NCI-H2081 treated with DMSO at 0.1 percent for 48 hours (cell line): ENCODE measurements at regions not wholly inside any gene's neighbourhood (a gene's known extent, or its start where the extent isn't known, plus 50 kb on each side); places are given as distances from the start of the nearest gene placed in this dataset.
A peak's percentile ranks its signal among the peaks of the same experiment; 100 is the strongest.

Experiments used
- DNase-seq: peaks from one replicate; lab custom pipeline; 2025; lab: John Stamatoyannopoulos, UW

DNA sequence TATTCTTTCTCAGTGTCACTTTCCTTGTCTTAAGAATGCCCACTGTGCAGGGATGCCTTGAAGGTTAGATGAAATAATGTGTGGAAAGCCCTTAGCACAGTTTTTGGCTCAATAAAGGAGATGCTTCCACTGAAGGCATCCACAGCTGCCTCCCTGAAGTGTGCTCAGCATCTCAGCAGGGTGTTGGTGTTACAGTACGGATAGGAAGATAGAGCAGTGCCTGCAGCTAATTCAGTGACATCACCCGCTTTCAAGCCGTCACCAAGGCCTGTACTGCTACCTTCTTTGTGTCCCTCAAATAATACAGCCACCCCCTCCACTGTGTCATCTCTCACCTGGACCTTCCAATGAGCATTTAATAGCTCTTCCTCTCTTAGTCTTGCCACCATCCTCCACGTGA lies 59.0 kb downstream of the NDUFS5 start:
- no peak for DNase-seq

DNA sequence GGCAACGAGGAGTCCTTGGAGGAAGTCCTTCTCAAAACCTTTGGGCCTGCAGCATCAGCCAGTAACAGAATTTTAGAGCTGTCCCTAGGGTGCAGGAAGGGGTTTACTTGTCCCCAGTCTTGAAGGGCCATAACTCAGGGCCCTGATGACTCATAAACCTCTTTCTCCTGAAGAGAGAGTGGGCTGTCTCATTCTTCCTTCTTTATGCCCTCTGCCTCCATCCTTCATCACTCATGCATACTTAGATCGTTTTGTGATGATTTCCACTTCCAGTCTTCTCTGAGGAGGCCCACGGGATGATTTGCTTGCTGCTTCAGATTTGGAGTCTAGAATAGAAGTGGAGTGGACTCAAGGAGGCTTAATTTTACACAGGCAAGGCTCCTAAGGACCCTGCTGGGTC lies 60.2 kb downstream of the NDUFS5 start:
- DNase-seq, result no peak

DNA sequence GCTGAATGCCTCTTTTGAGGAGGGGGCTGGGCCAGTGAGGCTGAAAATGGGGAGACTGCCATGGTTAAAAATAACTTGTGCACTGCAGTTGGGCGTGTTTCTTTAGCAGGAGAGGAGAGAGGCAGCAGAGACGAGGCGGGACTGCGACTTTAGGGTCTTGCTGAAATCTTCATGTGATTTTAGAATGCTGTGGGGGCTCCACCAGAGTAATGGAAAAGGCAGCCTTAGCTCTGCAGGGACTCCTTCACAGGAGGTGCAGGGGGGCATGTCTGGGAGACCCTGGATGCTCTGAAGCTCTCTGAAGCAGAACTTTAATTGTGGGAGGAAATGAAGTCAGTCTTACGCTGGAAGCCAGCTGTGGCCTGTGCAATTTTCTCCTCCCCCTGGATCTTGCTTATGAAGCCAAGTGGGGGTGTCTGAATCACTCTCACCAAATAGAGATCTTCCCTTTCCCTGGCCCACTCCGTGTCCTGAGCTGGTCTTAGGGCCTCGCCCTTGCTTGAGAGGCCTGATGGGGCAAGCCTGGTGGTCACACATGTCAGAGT lies 60.8 kb downstream of the NDUFS5 start:
- no peak for DNase-seq

DNA sequence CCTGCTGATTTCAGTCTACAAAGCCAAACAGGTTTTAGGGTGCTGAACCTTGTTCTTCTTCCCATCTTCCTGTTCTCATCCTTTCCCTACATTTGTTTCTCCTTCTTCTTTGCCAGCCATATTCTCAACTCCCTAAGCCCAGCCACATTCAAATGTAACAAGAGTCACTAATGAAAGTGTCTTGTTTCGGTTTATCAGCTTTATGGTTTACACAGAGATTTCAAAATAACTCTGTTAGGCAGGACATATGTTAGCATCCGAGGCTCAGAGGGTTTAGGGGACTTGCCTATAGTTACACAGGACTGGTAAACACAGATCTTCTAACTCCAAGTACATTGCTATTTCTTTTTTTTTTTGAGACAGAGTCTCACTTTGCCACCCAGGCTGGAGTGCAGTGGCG lies 61.3 kb downstream of the NDUFS5 start:
- no peak for DNase-seq

DNA sequence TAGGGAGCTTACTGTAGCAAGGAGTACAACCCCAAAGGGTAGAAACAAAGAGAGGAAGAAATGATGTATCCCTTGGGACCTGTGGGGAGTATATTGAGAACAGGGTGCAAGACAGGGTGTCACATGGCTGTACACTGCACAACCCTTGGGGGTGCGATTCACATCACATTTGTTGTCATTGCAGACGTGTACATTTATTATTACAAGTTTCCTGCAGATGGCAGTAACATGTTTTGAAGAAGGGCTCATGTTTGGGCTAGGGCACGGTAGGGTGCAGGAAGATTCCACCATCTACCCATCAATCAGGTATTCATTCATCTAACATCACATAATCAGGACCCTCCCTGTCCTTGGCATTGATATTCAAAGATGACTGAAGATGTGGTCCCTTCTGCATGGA lies 62.5 kb downstream of the NDUFS5 start:
- DNase-seq, result no peak

DNA sequence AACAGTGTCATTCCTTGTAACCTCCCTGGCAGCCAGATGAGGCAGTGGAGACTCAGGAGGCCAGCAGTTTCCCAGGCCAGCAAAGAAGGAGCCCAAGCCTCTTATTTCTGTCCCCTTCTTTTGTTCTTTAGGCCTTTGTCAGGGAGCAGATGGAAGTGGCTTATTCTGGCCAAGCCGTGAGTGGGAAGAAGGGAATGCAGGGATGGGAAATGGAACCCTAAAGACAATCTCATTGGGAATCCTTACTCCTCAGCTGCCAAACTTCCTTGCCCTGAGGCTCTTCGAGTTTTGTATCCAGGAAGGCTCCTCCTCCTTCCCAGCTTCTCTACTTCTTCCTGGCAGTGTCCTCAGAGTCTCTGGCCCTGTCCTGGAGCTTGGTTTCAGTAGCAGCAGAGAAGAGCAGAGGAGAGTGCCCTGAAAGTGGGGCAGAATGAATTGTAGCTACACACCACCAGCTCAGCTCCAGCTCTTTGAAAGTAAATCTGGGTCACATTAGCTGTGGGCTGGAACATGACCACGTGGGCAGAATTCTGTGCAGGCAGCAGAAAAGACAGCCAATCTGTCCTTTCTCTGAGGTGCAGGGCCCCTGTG lies 63.9 kb downstream of the NDUFS5 start:
- DNase-seq, result no peak

DNA sequence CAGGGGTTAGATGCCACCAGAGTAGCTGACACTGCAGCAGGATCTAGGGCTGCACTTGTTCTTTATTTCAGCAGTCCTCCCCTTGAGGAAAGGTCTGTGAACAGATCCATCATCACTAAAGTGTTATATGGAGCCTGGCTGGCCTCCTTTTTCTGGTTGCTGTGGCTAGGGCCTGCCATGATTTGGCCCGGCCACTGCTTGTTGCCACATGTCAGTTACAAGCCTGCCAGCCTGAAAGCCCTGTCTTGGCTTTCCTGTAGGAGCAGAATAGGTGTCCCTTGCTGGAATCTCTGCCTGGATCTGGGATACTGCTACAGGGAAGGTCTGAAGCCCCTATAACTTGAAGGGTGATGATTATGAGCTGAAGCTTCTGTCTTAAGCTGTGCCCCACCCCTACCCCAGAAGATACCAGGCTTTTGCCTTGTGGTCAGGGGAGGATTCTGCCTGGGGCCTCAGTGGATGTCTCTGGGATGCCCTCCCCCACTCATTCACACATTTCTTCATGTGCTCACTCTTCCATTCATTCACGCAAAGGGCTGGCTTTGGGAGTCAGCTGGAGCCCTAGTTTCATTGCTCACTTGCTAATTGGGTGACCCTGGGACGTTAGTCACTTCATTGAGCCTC lies 64.7 kb downstream of the NDUFS5 start:
- no peak for DNase-seq

DNA sequence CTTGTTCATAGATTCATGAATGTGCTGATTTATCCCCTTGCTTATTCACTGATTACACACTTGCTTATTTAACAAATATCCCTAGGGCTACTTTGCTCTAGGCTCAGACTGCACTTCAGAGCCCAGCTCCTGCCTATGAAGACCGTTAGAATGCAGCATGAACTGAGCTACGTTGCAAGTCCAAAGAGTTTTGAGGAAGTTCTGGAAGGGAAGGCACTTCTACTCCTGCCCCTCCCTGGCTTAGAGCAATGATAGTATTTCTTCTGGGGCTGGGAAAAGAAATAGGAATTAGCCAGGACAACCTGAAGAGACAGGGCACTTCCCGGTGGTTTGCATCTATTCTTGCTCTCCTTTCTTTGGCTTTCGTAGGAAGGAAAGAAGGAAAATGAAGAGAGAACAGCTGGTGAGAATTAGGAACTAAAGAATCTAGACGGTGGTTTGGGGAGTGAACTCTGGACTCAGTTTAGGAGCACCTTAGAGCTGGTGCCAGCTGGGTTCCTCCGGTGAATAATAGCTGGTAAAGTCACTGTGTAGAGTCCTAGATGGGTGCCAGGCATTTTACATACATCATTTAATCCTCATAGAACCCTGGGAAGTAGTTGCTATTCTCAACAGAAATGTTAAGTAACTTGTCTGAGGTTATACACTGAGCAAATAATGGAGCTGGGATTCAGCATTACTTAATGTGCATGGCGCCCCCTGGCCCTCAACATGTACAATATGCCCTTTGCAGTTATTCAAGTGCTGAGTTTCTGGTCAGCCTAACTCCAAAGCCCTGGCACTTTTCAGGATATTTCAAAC lies 65.9 kb downstream of the NDUFS5 start:
- DNase-seq, result no peak

DNA sequence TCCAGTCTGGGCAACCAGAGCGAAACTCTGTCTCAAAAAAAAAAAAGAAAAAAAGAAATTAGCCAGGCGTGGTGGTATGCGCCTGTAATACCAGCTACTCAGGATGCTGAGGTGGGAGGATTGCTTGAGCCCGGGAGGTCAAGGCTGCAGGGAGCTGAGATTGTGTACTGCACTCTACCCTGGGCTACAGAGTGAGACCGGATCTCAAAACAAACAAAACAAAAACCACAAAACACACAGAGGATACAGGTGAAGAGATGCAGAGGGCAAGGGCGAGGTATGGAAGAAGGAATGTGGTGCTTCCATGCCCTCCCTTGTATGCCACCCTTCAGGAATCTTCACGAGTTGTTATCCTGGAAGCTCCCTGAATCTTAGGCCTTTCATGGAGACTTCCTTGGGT lies 68.5 kb downstream of the NDUFS5 start:
- DNase-seq, result no peak

DNA sequence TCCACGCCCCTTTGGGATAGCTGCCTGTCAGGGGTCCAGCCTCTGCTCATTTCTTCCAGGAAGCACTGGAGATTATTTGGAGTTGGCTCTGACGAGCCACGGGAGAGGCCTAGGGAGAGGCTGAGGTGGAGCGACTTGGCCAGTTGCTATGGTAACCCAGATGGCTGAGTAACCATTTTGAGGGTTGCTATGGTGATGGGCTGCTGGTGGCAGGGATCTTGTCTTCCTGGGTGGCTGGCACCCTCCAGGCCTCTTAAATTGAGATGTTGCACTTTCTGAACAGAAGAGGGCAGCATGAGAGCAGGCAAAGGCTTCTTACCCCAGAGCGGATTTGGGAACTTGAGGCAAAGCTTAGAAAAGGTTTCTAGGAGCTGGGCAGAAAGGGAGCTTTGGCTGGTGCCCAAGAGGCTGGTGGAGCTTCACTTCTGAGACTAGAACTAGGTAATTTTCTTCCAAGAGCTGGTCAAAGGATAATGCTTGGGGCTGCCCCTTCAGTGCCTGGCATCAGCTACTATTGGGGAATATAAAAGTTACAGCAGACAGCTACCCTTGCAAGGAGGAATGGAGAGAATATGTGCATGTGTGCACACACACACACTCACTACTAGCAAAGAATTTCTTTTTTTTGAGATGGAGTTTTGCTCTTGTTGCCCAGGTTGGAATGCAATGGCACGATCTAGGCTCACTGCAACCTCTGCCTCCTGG lies 72.5 kb downstream of the NDUFS5 start:
- peak; percentile 63 for DNase-seq

DNA sequence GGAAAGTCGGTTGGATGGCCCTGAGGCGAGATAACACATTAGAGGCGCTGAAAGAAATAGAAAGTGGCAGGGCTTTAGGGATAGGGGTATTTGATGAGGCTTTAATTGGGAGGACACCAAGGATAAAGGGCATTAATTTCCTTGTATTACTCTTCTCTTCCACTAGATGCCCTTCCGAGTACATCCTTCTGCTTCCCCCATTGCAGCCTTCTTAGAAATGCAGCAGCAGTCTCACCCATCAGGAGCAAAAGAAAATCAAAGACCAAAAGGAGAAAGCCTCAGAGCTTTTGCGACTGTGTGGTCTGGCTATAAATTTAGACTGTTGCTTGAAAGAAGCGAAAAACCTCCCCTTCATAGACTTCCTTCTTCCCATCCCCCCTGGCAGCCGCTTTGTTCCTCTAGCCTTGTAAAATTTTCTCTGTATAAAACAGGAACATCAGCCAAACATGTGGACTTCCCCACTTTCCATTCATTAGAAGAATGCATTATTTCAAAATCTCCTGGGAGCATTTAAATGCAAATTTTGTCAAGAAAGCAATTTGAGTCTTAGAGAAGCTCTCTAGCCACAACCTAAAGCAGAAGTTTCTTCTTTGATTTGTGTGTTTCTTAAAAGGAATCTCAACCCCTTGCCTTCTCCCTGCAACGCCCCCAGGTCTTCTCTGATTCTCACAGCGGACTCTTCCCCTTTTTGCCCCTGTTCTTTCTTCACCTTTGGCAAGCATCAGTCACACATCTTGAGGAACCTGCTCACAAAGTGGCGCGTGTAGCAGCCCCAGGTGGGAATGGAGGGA lies 76.6 kb downstream of the NDUFS5 start:
- DNase-seq, result peak; percentile 46

DNA sequence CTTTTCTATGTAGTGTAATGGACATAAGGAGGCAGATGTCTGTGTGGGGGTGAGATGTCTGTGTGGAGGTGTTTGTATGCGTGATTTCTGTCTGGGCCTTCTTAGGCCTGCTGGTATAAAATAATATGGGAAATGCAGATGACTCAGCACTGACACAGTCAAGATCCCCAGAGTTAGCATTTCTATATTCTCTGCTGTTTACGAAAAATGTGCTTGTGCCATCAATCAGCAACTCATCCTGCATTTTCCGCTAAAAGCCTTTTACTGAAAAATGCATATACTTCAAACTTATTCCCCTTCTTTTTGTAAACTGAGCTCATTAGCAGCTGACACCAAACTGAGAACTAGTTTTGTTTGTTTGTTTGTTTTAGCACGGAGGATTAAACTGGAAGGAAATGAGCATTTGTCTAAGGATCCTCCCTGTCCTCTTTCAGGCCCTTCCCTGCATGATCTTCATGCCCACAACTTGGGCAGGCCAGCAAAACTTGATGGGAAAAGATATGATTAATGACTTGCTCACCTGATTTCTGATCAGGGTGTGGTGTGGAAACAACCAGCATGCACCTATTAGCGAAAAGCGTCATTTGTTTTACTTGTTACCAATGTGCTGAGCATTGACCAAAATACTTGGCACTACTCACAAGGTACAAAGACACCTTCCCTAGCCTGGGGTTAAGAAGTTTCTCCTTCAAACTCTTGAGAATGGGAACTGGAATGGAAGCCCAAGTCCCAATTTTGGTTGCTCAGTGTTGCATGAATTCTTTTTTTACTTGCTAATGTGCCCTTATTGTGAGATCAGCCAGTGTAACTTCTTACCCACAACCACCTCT lies 77.4 kb downstream of the NDUFS5 start:
- no peak for DNase-seq

DNA sequence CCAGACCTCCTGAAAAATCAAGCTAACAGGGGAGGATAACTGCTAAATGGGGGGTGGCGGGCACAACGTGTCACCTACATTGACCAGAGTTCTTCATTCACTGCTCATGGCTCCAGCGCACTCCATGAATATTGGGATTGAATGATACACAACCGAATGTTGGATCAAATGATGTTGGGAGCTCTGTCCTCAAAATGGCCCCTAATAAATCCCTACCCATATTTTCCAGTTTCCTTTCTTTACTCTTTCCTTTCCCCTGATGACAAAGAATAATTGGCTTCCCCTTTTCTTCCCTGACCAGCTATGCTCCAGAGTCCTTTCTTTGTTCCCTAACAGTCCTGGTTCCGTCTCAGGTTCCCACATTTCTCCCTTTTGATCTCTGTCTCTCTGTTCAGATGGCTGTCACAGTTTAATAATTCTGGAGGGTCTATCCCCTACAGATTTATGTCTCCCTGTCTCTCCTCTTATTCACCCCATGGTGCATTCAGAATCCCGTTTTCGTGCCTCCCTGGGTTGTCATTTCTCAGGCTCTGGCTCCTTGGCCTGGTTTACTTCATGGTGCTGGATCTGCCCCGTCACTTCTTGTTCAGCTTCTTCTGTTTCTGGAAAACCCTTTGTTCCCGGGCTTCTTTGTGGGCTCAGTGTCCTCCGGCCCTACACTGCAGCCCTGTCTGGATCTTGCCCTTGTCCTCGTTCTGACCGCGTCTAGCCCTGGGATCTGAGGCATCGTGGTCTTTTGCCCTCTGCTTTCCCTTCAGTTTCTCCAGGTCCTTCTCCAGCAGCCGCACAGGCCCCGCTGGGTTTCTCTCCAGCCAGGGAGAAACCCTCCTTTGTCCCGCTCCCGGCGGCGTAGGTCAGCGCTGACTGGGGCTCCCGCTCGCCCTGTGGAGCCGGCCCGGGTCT lies 78.3 kb downstream of the NDUFS5 start:
- DNase-seq, result no peak

DNA sequence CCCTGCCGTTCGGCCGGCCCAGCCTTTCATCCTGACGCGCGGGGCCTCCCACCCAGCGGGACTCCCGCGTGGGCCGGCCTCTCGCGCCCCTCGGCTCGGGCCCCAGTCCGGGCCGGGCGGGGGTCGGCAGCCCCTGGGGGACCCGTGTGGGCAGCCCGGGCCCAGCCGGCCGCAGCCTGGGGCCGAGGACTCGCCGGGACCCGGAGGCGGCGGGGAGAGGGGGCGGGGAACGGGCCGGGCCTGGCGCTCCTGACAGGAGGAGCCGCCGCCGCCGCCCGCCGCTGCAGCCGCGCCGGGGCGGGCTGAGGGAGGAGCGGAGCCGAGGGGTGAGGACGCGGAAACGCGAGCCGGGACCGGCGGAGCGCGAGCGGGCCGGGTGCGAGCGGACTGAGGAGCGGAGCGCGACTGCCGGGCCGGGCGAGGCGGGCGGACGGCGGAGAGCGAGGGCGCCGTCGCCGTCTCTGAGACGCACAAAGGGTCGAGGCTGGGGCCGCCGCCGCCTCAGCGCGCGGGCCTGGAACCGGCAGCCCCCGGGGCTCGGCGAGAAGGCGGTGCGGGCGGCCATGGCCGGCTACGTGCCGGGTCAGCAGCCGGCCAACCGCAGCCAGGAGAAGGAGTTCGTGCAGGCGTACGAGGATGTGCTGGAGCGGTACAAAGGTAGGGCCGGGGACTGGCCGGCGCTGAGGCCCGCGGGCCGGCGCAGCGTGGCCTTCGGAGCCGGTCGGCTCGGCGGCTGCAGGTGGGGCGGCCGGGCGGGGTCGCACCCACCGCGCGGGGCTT lies 79.1 kb downstream of the NDUFS5 start:
- DNase-seq, result no peak

DNA sequence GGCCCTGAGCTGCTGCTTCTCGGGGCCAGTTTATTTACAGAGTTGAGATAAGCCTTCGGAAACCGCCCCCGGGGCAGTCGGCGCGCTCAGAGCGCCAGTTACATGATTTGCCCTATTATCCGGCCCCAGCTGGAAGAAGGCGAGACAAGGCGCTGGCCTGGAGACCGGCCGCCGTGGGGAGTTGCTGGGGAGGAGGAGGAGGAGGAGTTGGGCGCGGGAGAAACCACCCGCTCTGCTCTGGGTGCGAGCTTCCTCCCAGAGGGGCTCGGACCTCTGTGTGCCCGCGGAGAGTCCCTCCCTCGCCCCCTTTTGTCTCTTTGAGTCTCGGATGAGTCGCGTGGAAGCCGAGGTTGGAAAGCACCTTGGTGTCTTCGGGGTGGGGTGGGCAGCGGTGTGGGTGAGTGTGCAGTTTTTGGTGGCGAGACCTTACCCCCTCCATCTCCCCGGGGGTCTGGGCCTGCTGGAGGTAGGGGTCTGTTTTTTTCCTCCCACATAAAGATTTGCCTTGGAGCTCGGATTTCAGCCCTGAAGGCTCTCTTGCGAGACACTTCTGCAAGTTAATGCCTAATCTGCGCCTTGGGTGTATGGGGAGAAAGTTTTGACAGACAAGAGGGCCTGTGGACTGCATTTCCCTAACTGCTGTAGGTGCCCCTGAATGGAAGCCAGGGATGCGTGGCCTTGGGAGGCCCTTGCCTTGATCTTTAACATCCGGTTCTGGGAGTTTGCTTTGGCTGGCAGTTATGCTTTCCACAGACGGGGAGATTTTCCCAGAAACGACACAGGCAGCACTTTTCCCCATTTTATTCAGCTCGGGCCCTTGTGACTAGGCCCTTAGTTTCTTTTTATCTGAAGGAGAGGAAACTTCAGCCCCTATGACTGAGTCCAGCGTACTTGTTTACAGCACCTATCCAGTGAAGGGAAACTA lies 80.0 kb downstream of the NDUFS5 start:
- no peak for DNase-seq

DNA sequence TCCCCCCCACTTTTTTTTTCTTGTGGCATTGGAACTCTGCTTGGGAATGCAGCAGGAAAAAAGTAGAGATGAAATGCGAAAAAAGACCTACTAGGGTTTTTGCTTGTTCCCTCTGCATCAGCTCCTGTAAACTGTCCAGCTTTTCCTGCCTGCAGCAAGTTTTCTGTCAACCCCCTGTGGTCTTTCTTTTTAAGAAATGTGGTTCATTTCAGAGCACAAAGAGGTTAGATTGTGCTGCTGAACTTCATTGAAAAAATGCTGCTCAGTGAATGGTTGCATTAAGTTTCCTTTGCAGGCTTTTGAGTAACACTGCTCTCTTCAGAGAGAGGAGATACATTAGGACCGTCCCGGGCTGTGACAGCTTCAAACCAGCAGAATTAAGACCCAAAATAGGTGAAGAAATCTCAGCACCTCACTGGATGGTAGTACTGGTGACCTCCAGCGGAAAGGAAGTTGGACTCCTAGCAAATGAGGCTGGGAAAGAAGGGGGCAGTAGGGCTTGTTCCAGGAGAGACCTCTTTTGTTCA lies 80.7 kb downstream of the NDUFS5 start:
- no peak for DNase-seq
